GM23338 (cell line): ENCODE measurements at regions not wholly inside any gene's neighbourhood (a gene's known extent, or its start where the extent isn't known, plus 50 kb on each side); places are given as distances from the start of the nearest gene placed in this dataset.

Experiments used
- ATAC-seq: fragments of 200-7000 bp; cut with Tn5 transposase; 3 replicates; pipeline ENCODE4 v1.9.1; 2020
- DNase-seq: peaks from one replicate; pipeline ENCODE4 v3.0.0-alpha.2; 2015; ENCODE audit warnings: low spot score
- H2AFZ ChIP-seq: fragments of 200-600 bp; sonication (generic); 2 replicates; pipeline ENCODE4 v1.8.0; 2016; ENCODE audit warnings: antibody characterized with exemption, mild to moderate bottlenecking, moderate library complexity
- H3F3A ChIP-seq: fragments of 200-600 bp; sonication (generic); replicated peaks from 2 replicates; pipeline ENCODE4 v1.8.0; 2017; ENCODE audit warnings: antibody characterized with exemption, mixed run types, low read depth
- H3K27ac ChIP-seq: fragments of 200-600 bp; sonication (generic); 2 replicates; pipeline ENCODE4 v1.6.1; 2016; ENCODE audit warnings: low read depth
- H3K27me3 ChIP-seq: fragments of 200-600 bp; sonication (generic); 2 replicates; pipeline ENCODE4 v1.8.0; 2016; ENCODE audit warnings: mild to moderate bottlenecking, mixed run types, moderate library complexity; ENCODE audit not compliant: insufficient read depth
- H3K36me3 ChIP-seq: fragments of 200-600 bp; sonication (generic); 2 replicates; pipeline ENCODE4 v1.8.0; 2016; ENCODE audit warnings: mild to moderate bottlenecking; ENCODE audit not compliant: insufficient read depth
- H3K4me1 ChIP-seq: fragments of 200-600 bp; sonication (generic); 2 replicates; pipeline ENCODE4 v1.8.0; 2016; ENCODE audit warnings: mild to moderate bottlenecking, moderate library complexity; ENCODE audit not compliant: insufficient read depth
- H3K4me2 ChIP-seq: fragments of 200-600 bp; sonication (generic); 2 replicates; pipeline ENCODE4 v1.7.1; 2017; ENCODE audit warnings: mixed run types
- H3K4me3 ChIP-seq: fragments of 200-600 bp; sonication (generic); 2 replicates; pipeline ENCODE4 v1.6.1; 2016; ENCODE audit warnings: mixed run types
- H3K79me2 ChIP-seq: fragments of 200-600 bp; sonication (generic); replicated peaks from 2 replicates; pipeline ENCODE4 v1.8.0; 2017; ENCODE audit warnings: mild to moderate bottlenecking; ENCODE audit not compliant: insufficient read depth
- H3K9me2 ChIP-seq: fragments of 200-600 bp; sonication (generic); 2 replicates; pipeline ENCODE4 v1.8.0; 2017; ENCODE audit not compliant: insufficient read depth
- H4K20me1 ChIP-seq: fragments of 200-600 bp; sonication (generic); replicated peaks from 2 replicates; pipeline ENCODE4 v1.8.0; 2017; ENCODE audit warnings: mild to moderate bottlenecking; ENCODE audit not compliant: insufficient read depth
- H3K27ac Mint-ChIP-seq: 2 replicates; pipeline ENCODE4 v1.8.0; 2020; ENCODE audit warnings: inconsistent platforms, mild to moderate bottlenecking, moderate library complexity, mixed read lengths
- H3K27me3 Mint-ChIP-seq: 3 replicates; pipeline ENCODE4 v1.8.0; 2022; ENCODE audit warnings: low read depth, mild to moderate bottlenecking, moderate library complexity, mixed read lengths, inconsistent platforms; ENCODE audit not compliant: insufficient read depth, poor library complexity
- H3K36me3 Mint-ChIP-seq: 3 replicates; pipeline ENCODE4 v1.8.0; 2021; ENCODE audit warnings: low read depth, mild to moderate bottlenecking, inconsistent platforms, moderate library complexity, mixed read lengths
- H3K4me1 Mint-ChIP-seq: 3 replicates; pipeline ENCODE4 v1.8.0; 2020; ENCODE audit warnings: mild to moderate bottlenecking, inconsistent platforms, mixed read lengths
- H3K4me3 Mint-ChIP-seq: 3 replicates; pipeline ENCODE4 v1.8.0; 2021; ENCODE audit warnings: moderate library complexity, mild to moderate bottlenecking, inconsistent platforms, mixed read lengths
- H3K9me3 Mint-ChIP-seq: 3 replicates; pipeline ENCODE4 v1.8.0; 2020; ENCODE audit warnings: moderate library complexity, mild to moderate bottlenecking, inconsistent platforms, mixed read lengths
- CREB1 ChIP-seq: fragments of 250-450 bp; sonication (Bioruptor Pico); IDR thresholded peaks from 2 replicates; pipeline ENCODE4 v1.5.0; 2020; ENCODE audit warnings: low read depth, mild to moderate bottlenecking, moderate library complexity
- ETS1 ChIP-seq: IDR thresholded peaks from 2 replicates; pipeline ENCODE4 v1.6.1; 2016; ENCODE audit warnings: antibody characterized with exemption
- EZH2 ChIP-seq: fragments of 200-600 bp; sonication (generic); IDR thresholded peaks from one replicate; pipeline ENCODE4 v1.8.0; 2017; ENCODE audit warnings: antibody characterized with exemption, mild to moderate bottlenecking, low read depth; ENCODE audit not compliant: unreplicated experiment
- EZH2phosphoT487 ChIP-seq: fragments of 200-600 bp; sonication (generic); IDR thresholded peaks from one replicate; pipeline ENCODE4 v1.8.1; 2018; ENCODE audit warnings: antibody characterized with exemption; ENCODE audit not compliant: unreplicated experiment
- JUNB ChIP-seq: IDR thresholded peaks from one replicate; pipeline ENCODE4 v1.6.1; 2016; ENCODE audit warnings: antibody characterized with exemption; ENCODE audit not compliant: unreplicated experiment
- NANOG ChIP-seq: IDR thresholded peaks from 2 replicates; pipeline ENCODE4 v1.6.1; 2016; ENCODE audit warnings: antibody characterized with exemption, borderline replicate concordance
- POLR2AphosphoS5 ChIP-seq: IDR thresholded peaks from 2 replicates; pipeline ENCODE4 v1.6.1; 2016; ENCODE audit warnings: antibody characterized with exemption, low read depth
- STAT1 ChIP-seq: IDR thresholded peaks from one replicate; pipeline ENCODE4 v1.6.1; 2016; ENCODE audit warnings: antibody characterized with exemption; ENCODE audit not compliant: unreplicated experiment
- ZNF114 ChIP-seq: fragments of 250-450 bp; sonication (Bioruptor Pico); IDR thresholded peaks from 2 replicates; pipeline ENCODE4 v1.5.0; 2020; ENCODE audit warnings: mild to moderate bottlenecking, moderate library complexity
- ZNF331 ChIP-seq: fragments of 250-450 bp; sonication (Bioruptor Pico); IDR thresholded peaks from 2 replicates; pipeline ENCODE4 v1.5.0; 2020; ENCODE audit warnings: low read depth, mild to moderate bottlenecking, moderate library complexity
- TF ChIP-seq, protein P1 (sequence below), 2 experiments: fragments of 200-600 bp in 1 of 2; sonication (generic) in 1 of 2; conservative IDR thresholded peaks; 2 replicates each; pipeline versions ENCODE4 v1.5.1 to v1.6.1; 2016 to 2017; ENCODE audit warnings: antibody characterized with exemption in 2 of 2, low read depth in 2 of 2, mild to moderate bottlenecking in 2 of 2, moderate library complexity in 1 of 2
- TF ChIP-seq, protein P2 (sequence below): IDR thresholded peaks from one replicate; pipeline ENCODE4 v1.6.1; 2018; ENCODE audit warnings: antibody characterized with exemption; ENCODE audit not compliant: unreplicated experiment

GRCh38 chr18:56161566-56162260 is 476.7 kb downstream of the TXNL1 start:
- H3K4me3 ChIP-seq: no peak overlapping the region
- no peaks in the 10 kb centered on the region for H3K4me1 Mint-ChIP-seq
- H3K79me2 ChIP-seq: no peaks in the 10 kb centered on the region
- no peak for ATAC-seq
- TF ChIP-seq EZH2 (no peak), ZNF114 (CRISPR knock-in tag) (no peak), ZNF331 (CRISPR knock-in tag) (no peak), JUNB (no peak), NANOG (no peak), STAT1 (no peak)
- TF ChIP-seq, protein P1, sequence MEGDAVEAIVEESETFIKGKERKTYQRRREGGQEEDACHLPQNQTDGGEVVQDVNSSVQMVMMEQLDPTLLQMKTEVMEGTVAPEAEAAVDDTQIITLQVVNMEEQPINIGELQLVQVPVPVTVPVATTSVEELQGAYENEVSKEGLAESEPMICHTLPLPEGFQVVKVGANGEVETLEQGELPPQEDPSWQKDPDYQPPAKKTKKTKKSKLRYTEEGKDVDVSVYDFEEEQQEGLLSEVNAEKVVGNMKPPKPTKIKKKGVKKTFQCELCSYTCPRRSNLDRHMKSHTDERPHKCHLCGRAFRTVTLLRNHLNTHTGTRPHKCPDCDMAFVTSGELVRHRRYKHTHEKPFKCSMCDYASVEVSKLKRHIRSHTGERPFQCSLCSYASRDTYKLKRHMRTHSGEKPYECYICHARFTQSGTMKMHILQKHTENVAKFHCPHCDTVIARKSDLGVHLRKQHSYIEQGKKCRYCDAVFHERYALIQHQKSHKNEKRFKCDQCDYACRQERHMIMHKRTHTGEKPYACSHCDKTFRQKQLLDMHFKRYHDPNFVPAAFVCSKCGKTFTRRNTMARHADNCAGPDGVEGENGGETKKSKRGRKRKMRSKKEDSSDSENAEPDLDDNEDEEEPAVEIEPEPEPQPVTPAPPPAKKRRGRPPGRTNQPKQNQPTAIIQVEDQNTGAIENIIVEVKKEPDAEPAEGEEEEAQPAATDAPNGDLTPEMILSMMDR (conservative IDR thresholded peaks at IDR 0.05; ENCODE audit: low read depth in 2 of 2): no peak
- H3K9me2 ChIP-seq: peaks cover 3% of the 10 kb centered on the region; the same call in 1 of the 2 replicates
- no peaks in the 10 kb centered on the region for H3K36me3 ChIP-seq
- H3F3A ChIP-seq: no peaks in the 10 kb centered on the region
- H2AFZ ChIP-seq: 0 out of 2 replicates have a peak overlapping the region, but pooled peaks have one; percentile 40
- no peaks in the 10 kb centered on the region for H4K20me1 ChIP-seq
- no peak overlapping the region for H3K4me3 Mint-ChIP-seq
- no peaks in the 10 kb centered on the region for H3K27me3 ChIP-seq
- H3K4me2 ChIP-seq: no peak overlapping the region
- H3K9me3 Mint-ChIP-seq: no peaks in the 10 kb centered on the region; the same call in none of the 3 replicates
- H3K27me3 Mint-ChIP-seq: peaks cover 1% of the 10 kb centered on the region
- no peak for DNase-seq
- no peaks in the 10 kb centered on the region for H3K4me1 ChIP-seq
- H3K27ac Mint-ChIP-seq: no peak overlapping the region; the same call in 1 of the 2 replicates
- no peak overlapping the region for H3K27ac ChIP-seq
- H3K36me3 Mint-ChIP-seq: no peaks in the 10 kb centered on the region; the same call in 1 of the 3 replicates

DNA sequence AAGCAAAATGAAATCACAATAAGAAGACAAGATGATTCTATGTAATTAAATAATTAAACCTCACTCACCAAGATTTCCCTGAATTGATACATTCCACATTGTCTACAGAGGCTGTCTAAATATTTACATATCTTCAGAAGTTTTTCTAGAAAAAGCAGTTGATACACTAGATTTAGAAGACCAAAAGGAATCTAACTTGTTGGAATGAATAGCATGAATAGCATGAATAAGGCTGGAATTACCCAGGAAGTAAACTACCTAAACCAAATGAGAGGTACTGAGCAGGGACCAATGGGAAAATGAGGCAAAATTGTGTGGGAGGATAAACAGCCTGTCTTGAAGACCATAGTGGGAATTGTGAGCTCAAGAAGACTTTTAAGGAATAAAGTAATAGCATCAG is 479.7 kb downstream of the TXNL1 start:
- H3K27ac Mint-ChIP-seq: no peak overlapping the region; the same call in 1 of the 2 replicates
- H3K4me2 ChIP-seq: no peak overlapping the region

More for the DNA sequence above, 479.7 kb downstream of the TXNL1 start:
- H3K27ac ChIP-seq: no peak overlapping the region
- DNase-seq (no peak), ATAC-seq (no peak)
- H3K27me3 ChIP-seq: no peaks in the 10 kb centered on the region
- H3K4me1 ChIP-seq: no peaks in the 10 kb centered on the region
- H3K27me3 Mint-ChIP-seq: no peaks in the 10 kb centered on the region
- no peaks in the 10 kb centered on the region for H3F3A ChIP-seq
- no peaks in the 10 kb centered on the region; the same call in 2 of the 3 replicates for H3K9me3 Mint-ChIP-seq
- TF ChIP-seq ZNF331 (CRISPR knock-in tag): no peak
- TF ChIP-seq NANOG: no peak
- TF ChIP-seq STAT1: no peak
- TF ChIP-seq ETS1: no peak
- TF ChIP-seq EZH2: no peak
- TF ChIP-seq, protein P2, sequence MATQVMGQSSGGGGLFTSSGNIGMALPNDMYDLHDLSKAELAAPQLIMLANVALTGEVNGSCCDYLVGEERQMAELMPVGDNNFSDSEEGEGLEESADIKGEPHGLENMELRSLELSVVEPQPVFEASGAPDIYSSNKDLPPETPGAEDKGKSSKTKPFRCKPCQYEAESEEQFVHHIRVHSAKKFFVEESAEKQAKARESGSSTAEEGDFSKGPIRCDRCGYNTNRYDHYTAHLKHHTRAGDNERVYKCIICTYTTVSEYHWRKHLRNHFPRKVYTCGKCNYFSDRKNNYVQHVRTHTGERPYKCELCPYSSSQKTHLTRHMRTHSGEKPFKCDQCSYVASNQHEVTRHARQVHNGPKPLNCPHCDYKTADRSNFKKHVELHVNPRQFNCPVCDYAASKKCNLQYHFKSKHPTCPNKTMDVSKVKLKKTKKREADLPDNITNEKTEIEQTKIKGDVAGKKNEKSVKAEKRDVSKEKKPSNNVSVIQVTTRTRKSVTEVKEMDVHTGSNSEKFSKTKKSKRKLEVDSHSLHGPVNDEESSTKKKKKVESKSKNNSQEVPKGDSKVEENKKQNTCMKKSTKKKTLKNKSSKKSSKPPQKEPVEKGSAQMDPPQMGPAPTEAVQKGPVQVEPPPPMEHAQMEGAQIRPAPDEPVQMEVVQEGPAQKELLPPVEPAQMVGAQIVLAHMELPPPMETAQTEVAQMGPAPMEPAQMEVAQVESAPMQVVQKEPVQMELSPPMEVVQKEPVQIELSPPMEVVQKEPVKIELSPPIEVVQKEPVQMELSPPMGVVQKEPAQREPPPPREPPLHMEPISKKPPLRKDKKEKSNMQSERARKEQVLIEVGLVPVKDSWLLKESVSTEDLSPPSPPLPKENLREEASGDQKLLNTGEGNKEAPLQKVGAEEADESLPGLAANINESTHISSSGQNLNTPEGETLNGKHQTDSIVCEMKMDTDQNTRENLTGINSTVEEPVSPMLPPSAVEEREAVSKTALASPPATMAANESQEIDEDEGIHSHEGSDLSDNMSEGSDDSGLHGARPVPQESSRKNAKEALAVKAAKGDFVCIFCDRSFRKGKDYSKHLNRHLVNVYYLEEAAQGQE: no peak
- TF ChIP-seq ZNF114 (CRISPR knock-in tag): no peak
- TF ChIP-seq POLR2AphosphoS5: no peak
- TF ChIP-seq CREB1 (CRISPR knock-in tag): no peak
- TF ChIP-seq, protein P1 (conservative IDR thresholded peaks at IDR 0.05; ENCODE audit: low read depth in 2 of 2): no peak
- no peak for TF ChIP-seq EZH2phosphoT487
- TF ChIP-seq JUNB: no peak
- H3K4me1 Mint-ChIP-seq: no peaks in the 10 kb centered on the region
- H3K36me3 Mint-ChIP-seq: no peaks in the 10 kb centered on the region; the same call in 2 of the 3 replicates
- no peaks in the 10 kb centered on the region for H4K20me1 ChIP-seq
- no peak overlapping the region for H3K4me3 ChIP-seq
- H3K79me2 ChIP-seq: no peaks in the 10 kb centered on the region
- no peaks in the 10 kb centered on the region for H3K36me3 ChIP-seq
- no peak overlapping the region for H2AFZ ChIP-seq
- no peak overlapping the region for H3K4me3 Mint-ChIP-seq
- H3K9me2 ChIP-seq: 0 out of 2 replicates have a peak, but pooled peaks cover 6% of the 10 kb centered on the region
